ENCODE measurements at regions not wholly inside any gene's neighbourhood (a gene's known extent, or its start where the extent isn't known, plus 50 kb on each side); places are given as distances from the start of the nearest gene placed in this dataset.

- Mint-ChIP-seq H3K4me3 (no peak overlapping the region), H3K27me3 (peaks cover 38% of the 10 kb centered on the region), H3K4me1 (no peaks in the 10 kb centered on the region), H3K27ac (no peak overlapping the region), H3K36me3 (ENCODE audit: low read depth) (peaks cover 2% of the 10 kb centered on the region)
- no peak for DNase-seq
- no peaks in the 10 kb centered on the region for H3K9me3 ChIP-seq (ENCODE audit: control insufficient read depth, low read length, poor library complexity, severe bottlenecking)
- no peak for ATAC-seq
These were observed 62.4 kb upstream of the MEF2A start for GRCh38 chr15:99503411-99503810.

GRCh38 chr15:99504071-99504822 is 61.5 kb upstream of the MEF2A start:
- H3K27ac Mint-ChIP-seq = no peak overlapping the region
- H3K4me1 Mint-ChIP-seq = peaks cover under 1% of the 10 kb centered on the region
- no peaks in the 10 kb centered on the region for H3K36me3 Mint-ChIP-seq (ENCODE audit: low read depth)
- ATAC-seq (no peak), DNase-seq (no peak)
- H3K4me3 Mint-ChIP-seq = no peak overlapping the region
- H3K9me3 ChIP-seq (ENCODE audit: control insufficient read depth, low read length, poor library complexity, severe bottlenecking) = no peaks in the 10 kb centered on the region
- H3K27me3 Mint-ChIP-seq = peaks cover 32% of the 10 kb centered on the region

GRCh38 chr15:99504823-99505551 is 60.8 kb upstream of the MEF2A start:
- H3K27ac Mint-ChIP-seq = no peak overlapping the region

GRCh38 chr15:99506399-99506798 is 59.4 kb upstream of the MEF2A start:
- peaks cover 38% of the 10 kb centered on the region for H3K27me3 Mint-ChIP-seq
- no peak overlapping the region for H3K4me3 Mint-ChIP-seq
- peaks cover 3% of the 10 kb centered on the region for H3K4me1 Mint-ChIP-seq
- H3K27ac Mint-ChIP-seq = no peak overlapping the region
- H3K9me3 ChIP-seq (ENCODE audit: control insufficient read depth, low read length, poor library complexity, severe bottlenecking) = no peaks in the 10 kb centered on the region
- H3K36me3 Mint-ChIP-seq (ENCODE audit: low read depth) = peaks cover 2% of the 10 kb centered on the region
- ATAC-seq (no peak), DNase-seq (no peak)

More at GRCh38 chr15:99504823-99505551, 60.8 kb upstream of the MEF2A start:
- Mint-ChIP-seq H3K27me3 (peaks cover 39% of the 10 kb centered on the region), H3K36me3 (ENCODE audit: low read depth) (peaks cover 2% of the 10 kb centered on the region), H3K4me1 (peaks cover 3% of the 10 kb centered on the region), H3K4me3 (no peak overlapping the region)
- DNase-seq (no peak), ATAC-seq (no peak)
- no peaks in the 10 kb centered on the region for H3K9me3 ChIP-seq (ENCODE audit: control insufficient read depth, low read length, poor library complexity, severe bottlenecking)

GRCh38 chr15:99507016-99507503 is 58.7 kb upstream of the MEF2A start:
- Mint-ChIP-seq H3K27me3 (peaks cover 31% of the 10 kb centered on the region), H3K27ac (no peak overlapping the region), H3K36me3 (ENCODE audit: low read depth) (peaks cover 2% of the 10 kb centered on the region), H3K4me3 (no peak overlapping the region), H3K4me1 (peaks cover 5% of the 10 kb centered on the region)
- DNase-seq (no peak), ATAC-seq (no peak)
- no peaks in the 10 kb centered on the region for H3K9me3 ChIP-seq (ENCODE audit: control insufficient read depth, low read length, poor library complexity, severe bottlenecking)

GRCh38 chr15:99507504-99508310 is 58.1 kb upstream of the MEF2A start:
- Mint-ChIP-seq H3K27ac (no peak overlapping the region), H3K27me3 (peaks cover 24% of the 10 kb centered on the region), H3K4me3 (no peak overlapping the region), H3K4me1 (peaks cover 5% of the 10 kb centered on the region), H3K36me3 (ENCODE audit: low read depth) (peaks cover 2% of the 10 kb centered on the region)
- DNase-seq (no peak), ATAC-seq (no peak)
- no peaks in the 10 kb centered on the region for H3K9me3 ChIP-seq (ENCODE audit: control insufficient read depth, low read length, poor library complexity, severe bottlenecking)

GRCh38 chr15:99508311-99508645 is 57.5 kb upstream of the MEF2A start:
- Mint-ChIP-seq H3K27me3 (peaks cover 21% of the 10 kb centered on the region), H3K4me3 (no peak overlapping the region), H3K27ac (no peak overlapping the region), H3K36me3 (ENCODE audit: low read depth) (peaks cover 2% of the 10 kb centered on the region), H3K4me1 (peaks cover 5% of the 10 kb centered on the region)
- no peaks in the 10 kb centered on the region for H3K9me3 ChIP-seq (ENCODE audit: control insufficient read depth, low read length, poor library complexity, severe bottlenecking)
- ATAC-seq (no peak), DNase-seq (no peak)

GRCh38 chr15:99508852-99509251 is 56.9 kb upstream of the MEF2A start:
- no peak for DNase-seq
- no peak for ATAC-seq
- no peak overlapping the region for H3K4me3 Mint-ChIP-seq
- H3K9me3 ChIP-seq (ENCODE audit: control insufficient read depth, low read length, poor library complexity, severe bottlenecking) = no peaks in the 10 kb centered on the region
- H3K27me3 Mint-ChIP-seq = peaks cover 21% of the 10 kb centered on the region
- peaks cover 5% of the 10 kb centered on the region for H3K4me1 Mint-ChIP-seq
- H3K36me3 Mint-ChIP-seq (ENCODE audit: low read depth) = peaks cover 3% of the 10 kb centered on the region
- no peak overlapping the region for H3K27ac Mint-ChIP-seq

GRCh38 chr15:99509686-99510461 is 55.9 kb upstream of the MEF2A start:
- peaks cover 3% of the 10 kb centered on the region for H3K36me3 Mint-ChIP-seq (ENCODE audit: low read depth)
- peaks cover 7% of the 10 kb centered on the region for H3K4me1 Mint-ChIP-seq
- peak overlapping the region; percentile 0 for H3K4me3 Mint-ChIP-seq
- DNase-seq (no peak), ATAC-seq (peak; percentile 40)
- peaks cover 22% of the 10 kb centered on the region for H3K27me3 Mint-ChIP-seq
- no peak overlapping the region for H3K27ac Mint-ChIP-seq
- H3K9me3 ChIP-seq (ENCODE audit: control insufficient read depth, low read length, poor library complexity, severe bottlenecking) = no peaks in the 10 kb centered on the region

- H3K4me3 Mint-ChIP-seq = no peak overlapping the region
- H3K27me3 Mint-ChIP-seq = peaks cover 14% of the 10 kb centered on the region
- H3K4me1 Mint-ChIP-seq = peaks cover 7% of the 10 kb centered on the region
- H3K27ac Mint-ChIP-seq = no peak overlapping the region
- no peak for DNase-seq
- ATAC-seq = no peak
- no peaks in the 10 kb centered on the region for H3K9me3 ChIP-seq (ENCODE audit: control insufficient read depth, low read length, poor library complexity, severe bottlenecking)
- H3K36me3 Mint-ChIP-seq (ENCODE audit: low read depth) = peaks cover 3% of the 10 kb centered on the region
These were observed 54.3 kb upstream of the MEF2A start for GRCh38 chr15:99511531-99511865.

GRCh38 chr15:99511866-99512661 is 53.7 kb upstream of the MEF2A start:
- peak; percentile 45 for ATAC-seq

GRCh38 chr15:99514306-99514705 is 51.5 kb upstream of the MEF2A start:
- peaks cover 23% of the 10 kb centered on the region for H3K27me3 Mint-ChIP-seq
- peaks cover 6% of the 10 kb centered on the region for H3K4me1 Mint-ChIP-seq
- ATAC-seq (no peak), DNase-seq (no peak)
- no peak overlapping the region for H3K27ac Mint-ChIP-seq
- peaks cover 5% of the 10 kb centered on the region for H3K36me3 Mint-ChIP-seq (ENCODE audit: low read depth)
- no peaks in the 10 kb centered on the region for H3K9me3 ChIP-seq (ENCODE audit: control insufficient read depth, low read length, poor library complexity, severe bottlenecking)
- H3K4me3 Mint-ChIP-seq = peak overlapping the region; percentile 15

More at GRCh38 chr15:99511866-99512661, 53.7 kb upstream of the MEF2A start:
- H3K27me3 Mint-ChIP-seq = peaks cover 13% of the 10 kb centered on the region
- no peaks in the 10 kb centered on the region for H3K9me3 ChIP-seq (ENCODE audit: control insufficient read depth, low read length, poor library complexity, severe bottlenecking)
- H3K36me3 Mint-ChIP-seq (ENCODE audit: low read depth) = peaks cover 5% of the 10 kb centered on the region
- H3K4me3 Mint-ChIP-seq = no peak overlapping the region
- no peak overlapping the region for H3K27ac Mint-ChIP-seq
- no peak for DNase-seq
- peaks cover 7% of the 10 kb centered on the region for H3K4me1 Mint-ChIP-seq
